ENCODE measurements at regions not wholly inside any gene's neighbourhood (a gene's known extent, or its start where the extent isn't known, plus 50 kb on each side); places are given as distances from the start of the nearest gene placed in this dataset.
"Not testable (repeated sequence)": the region's sequence is repeated elsewhere in the genome, so short reads cannot be mapped to it uniquely, and the experiment has no call there.

- Mint-ChIP-seq H3K27me3 (no peaks in the 10 kb centered on the region), H3K9me3 (no peaks in the 10 kb centered on the region), H3K27ac (no peak overlapping the region), H3K36me3 (no peaks in the 10 kb centered on the region), H3K4me3 (no peak overlapping the region), H3K4me1 (peaks cover 11% of the 10 kb centered on the region)
- DNase-seq: no peak
- ATAC-seq (ENCODE audit: low read depth): no peak
- POLR2A ChIA-PET: no interaction called here
Measured at GRCh38 chr17:36680701-36681202, 79.4 kb downstream of the MRM1 start.

- no peak overlapping the region for H3K27ac Mint-ChIP-seq
- H3K27me3 Mint-ChIP-seq: peaks cover 2% of the 10 kb centered on the region
Measured at GRCh38 chr17:36682773-36683172, 81.4 kb downstream of the MRM1 start.

GRCh38 chr17:36683387-36683786, 82.0 kb downstream of the MRM1 start:
- H3K4me3 Mint-ChIP-seq: no peak overlapping the region
- H3K9me3 Mint-ChIP-seq: no peaks in the 10 kb centered on the region
- peaks cover 4% of the 10 kb centered on the region for H3K27me3 Mint-ChIP-seq
- H3K36me3 Mint-ChIP-seq: no peaks in the 10 kb centered on the region
- H3K4me1 Mint-ChIP-seq: peaks cover 2% of the 10 kb centered on the region
- POLR2A ChIA-PET: no interaction called here
- ATAC-seq (ENCODE audit: low read depth) (no peak), DNase-seq (no peak)
- no peak overlapping the region for H3K27ac Mint-ChIP-seq

More at GRCh38 chr17:36682773-36683172, 81.4 kb downstream of the MRM1 start:
- DNase-seq (no peak), ATAC-seq (ENCODE audit: low read depth) (no peak)
- peaks cover 2% of the 10 kb centered on the region for H3K4me1 Mint-ChIP-seq
- no peaks in the 10 kb centered on the region for H3K36me3 Mint-ChIP-seq
- POLR2A ChIA-PET: interaction anchor here (0.7 kb wide), 1 partner anchor 289 kb away, joined by 3 read pairs; no protein-coding TSS in a partner anchor
- no peak overlapping the region for H3K4me3 Mint-ChIP-seq
- no peaks in the 10 kb centered on the region for H3K9me3 Mint-ChIP-seq

GRCh38 chr17:36684134-36684533, 82.8 kb downstream of the MRM1 start:
- DNase-seq (no peak), ATAC-seq (ENCODE audit: low read depth) (no peak)
- POLR2A ChIA-PET: no interaction called here
- no peak overlapping the region for H3K4me3 Mint-ChIP-seq
- no peaks in the 10 kb centered on the region for H3K9me3 Mint-ChIP-seq
- H3K36me3 Mint-ChIP-seq: no peaks in the 10 kb centered on the region
- peaks cover 2% of the 10 kb centered on the region for H3K4me1 Mint-ChIP-seq
- H3K27ac Mint-ChIP-seq: no peak overlapping the region
- peaks cover 4% of the 10 kb centered on the region for H3K27me3 Mint-ChIP-seq

GRCh38 chr17:36686123-36686669, 84.8 kb downstream of the MRM1 start:
- POLR2A ChIA-PET: no interaction called here
- Mint-ChIP-seq H3K9me3 (no peaks in the 10 kb centered on the region), H3K27me3 (peaks cover 6% of the 10 kb centered on the region), H3K27ac (no peak overlapping the region), H3K4me1 (no peaks in the 10 kb centered on the region), H3K36me3 (no peaks in the 10 kb centered on the region), H3K4me3 (no peak overlapping the region)
- ATAC-seq (ENCODE audit: low read depth) (no peak), DNase-seq (no peak)

GRCh38 chr17:36687736-36688135, 86.4 kb downstream of the MRM1 start:
- no peak overlapping the region for H3K4me3 Mint-ChIP-seq
- ATAC-seq (ENCODE audit: low read depth) (no peak), DNase-seq (no peak)
- H3K27me3 Mint-ChIP-seq: peaks cover 8% of the 10 kb centered on the region
- POLR2A ChIA-PET: no interaction called here
- H3K9me3 Mint-ChIP-seq: no peaks in the 10 kb centered on the region
- H3K4me1 Mint-ChIP-seq: peaks cover 2% of the 10 kb centered on the region
- no peaks in the 10 kb centered on the region for H3K36me3 Mint-ChIP-seq
- H3K27ac Mint-ChIP-seq: no peak overlapping the region

- peaks cover 8% of the 10 kb centered on the region for H3K27me3 Mint-ChIP-seq
- H3K36me3 Mint-ChIP-seq: no peaks in the 10 kb centered on the region
- no peak overlapping the region for H3K4me3 Mint-ChIP-seq
- H3K9me3 Mint-ChIP-seq: no peaks in the 10 kb centered on the region
- POLR2A ChIA-PET: no interaction called here
- DNase-seq (no peak), ATAC-seq (ENCODE audit: low read depth) (no peak)
- H3K4me1 Mint-ChIP-seq: peaks cover 2% of the 10 kb centered on the region
- H3K27ac Mint-ChIP-seq: no peak overlapping the region
Measured at GRCh38 chr17:36689089-36689667, 87.8 kb downstream of the MRM1 start.

GRCh38 chr17:36690190-36690589, 88.8 kb downstream of the MRM1 start:
- peaks cover 8% of the 10 kb centered on the region for H3K27me3 Mint-ChIP-seq
- ATAC-seq (ENCODE audit: low read depth) (no peak), DNase-seq (no peak)
- peaks cover 2% of the 10 kb centered on the region for H3K4me1 Mint-ChIP-seq
- H3K9me3 Mint-ChIP-seq: no peaks in the 10 kb centered on the region
- POLR2A ChIA-PET: no interaction called here
- no peaks in the 10 kb centered on the region for H3K36me3 Mint-ChIP-seq
- no peak overlapping the region for H3K4me3 Mint-ChIP-seq
- H3K27ac Mint-ChIP-seq: no peak overlapping the region

- no peak overlapping the region for H3K4me3 Mint-ChIP-seq
- peaks cover 10% of the 10 kb centered on the region for H3K27me3 Mint-ChIP-seq
- no peaks in the 10 kb centered on the region for H3K9me3 Mint-ChIP-seq
- no peaks in the 10 kb centered on the region for H3K36me3 Mint-ChIP-seq
- ATAC-seq (ENCODE audit: low read depth): no peak
- POLR2A ChIA-PET: no interaction called here
- DNase-seq: no peak
- no peak overlapping the region for H3K27ac Mint-ChIP-seq
- H3K4me1 Mint-ChIP-seq: peaks cover 2% of the 10 kb centered on the region
Measured at GRCh38 chr17:36691606-36692005, 90.2 kb downstream of the MRM1 start.

- no peak overlapping the region for H3K4me3 Mint-ChIP-seq
- no peak for DNase-seq
- peaks cover 2% of the 10 kb centered on the region for H3K4me1 Mint-ChIP-seq
- peaks cover 13% of the 10 kb centered on the region for H3K27me3 Mint-ChIP-seq
- no peaks in the 10 kb centered on the region for H3K9me3 Mint-ChIP-seq
- ATAC-seq (ENCODE audit: low read depth): no peak
- no peak overlapping the region for H3K27ac Mint-ChIP-seq
- POLR2A ChIA-PET: no interaction called here
- no peaks in the 10 kb centered on the region for H3K36me3 Mint-ChIP-seq
Measured at GRCh38 chr17:36695082-36695481, 93.7 kb downstream of the MRM1 start.

GRCh38 chr17:36695710-36696109, 94.3 kb downstream of the MRM1 start:
- ATAC-seq (ENCODE audit: low read depth); H3K27ac Mint-ChIP-seq; H3K4me1 Mint-ChIP-seq; H3K4me3 Mint-ChIP-seq; DNase-seq; H3K36me3 Mint-ChIP-seq; H3K9me3 Mint-ChIP-seq; POLR2A ChIA-PET: not testable (repeated sequence)
- peaks cover 12% of the 10 kb centered on the region for H3K27me3 Mint-ChIP-seq

GRCh38 chr17:36696805-36697204, 95.4 kb downstream of the MRM1 start:
- no peaks in the 10 kb centered on the region for H3K9me3 Mint-ChIP-seq
- no peak for ATAC-seq (ENCODE audit: low read depth)

GRCh38 chr17:36697903-36698530, 96.6 kb downstream of the MRM1 start:
- no peaks in the 10 kb centered on the region for H3K36me3 Mint-ChIP-seq
- no peak overlapping the region for H3K27ac Mint-ChIP-seq
- POLR2A ChIA-PET: no interaction called here
- no peak overlapping the region for H3K4me3 Mint-ChIP-seq
- no peaks in the 10 kb centered on the region for H3K4me1 Mint-ChIP-seq
- peaks cover 14% of the 10 kb centered on the region for H3K27me3 Mint-ChIP-seq
- H3K9me3 Mint-ChIP-seq: no peaks in the 10 kb centered on the region
- DNase-seq (no peak), ATAC-seq (ENCODE audit: low read depth) (no peak)

More at GRCh38 chr17:36696805-36697204, 95.4 kb downstream of the MRM1 start:
- DNase-seq: no peak
- no peak overlapping the region for H3K27ac Mint-ChIP-seq
- no peak overlapping the region for H3K4me3 Mint-ChIP-seq
- H3K36me3 Mint-ChIP-seq: no peaks in the 10 kb centered on the region
- peaks cover 2% of the 10 kb centered on the region for H3K4me1 Mint-ChIP-seq
- POLR2A ChIA-PET: no interaction called here
- H3K27me3 Mint-ChIP-seq: peaks cover 12% of the 10 kb centered on the region

- POLR2A ChIA-PET: no interaction called here
- Mint-ChIP-seq H3K27me3 (peaks cover 39% of the 10 kb centered on the region), H3K4me1 (no peaks in the 10 kb centered on the region), H3K36me3 (no peaks in the 10 kb centered on the region), H3K9me3 (no peaks in the 10 kb centered on the region), H3K4me3 (no peak overlapping the region), H3K27ac (no peak overlapping the region)
- DNase-seq (no peak), ATAC-seq (ENCODE audit: low read depth) (no peak)
Measured at GRCh38 chr17:36701429-36702099, 100.2 kb downstream of the MRM1 start.
